A549 (cell line): ENCODE measurements at regions not wholly inside any gene's neighbourhood (a gene's known extent, or its start where the extent isn't known, plus 50 kb on each side); places are given as distances from the start of the nearest gene placed in this dataset.

Experiments used
- ATAC-seq, 2 experiments: fragments of 200-7000 bp in 1 of 2; fragments of >200 bp in 1 of 2; cut with Nextera tagmentation in 1 of 2; cut with Tn5 transposase in 1 of 2; 3 replicates each; pipeline versions ENCODE4 v1.8.0 to v1.9.1; 2018 to 2020; ENCODE audit warnings: mild to moderate bottlenecking in 1 of 2, moderate library complexity in 1 of 2
- CTCF ChIA-PET: fragments of 300-600 bp; sonication (Branson Sonifier 250); formaldehyde crosslinking; extraction: SDS; loops from one replicate; lab custom pipeline; 2021; ENCODE audit warnings: antibody characterized with exemption, inconsistent platforms; lab: Yijun Ruan, JAX
- POLR2A ChIA-PET: fragments of 350-600 bp; formaldehyde crosslinking; extraction: SDS; loops from one replicate; lab custom pipeline; 2021; ENCODE audit warnings: antibody characterized with exemption, inconsistent platforms; lab: Yijun Ruan, JAX
- DNase-seq, 2 experiments: peaks; one replicate each; pipeline versions ENCODE4 v3.0.0 to v3.0.0-alpha.2; 2011 to 2016; ENCODE audit warnings: low read depth in 1 of 2, low spot score in 1 of 2
- FAIRE-seq: peaks from 2 replicates; lab custom pipeline; 2011; peaks lifted over from hg19 to GRCh38; lab: Jason Lieb, UNC
- H3K27ac ChIP-seq, 2 experiments: fragments of >200 bp; sonication (Bioruptor Twin); formaldehyde crosslinking; 3 replicates each; pipeline ENCODE4 v1.5.1; 2016 to 2017
- H3K4me1 ChIP-seq: fragments of >200 bp; sonication (Bioruptor Twin); formaldehyde crosslinking; 3 replicates; pipeline ENCODE4 v1.6.1; 2016
- H3K4me2 ChIP-seq: fragments of >200 bp; sonication (Bioruptor Twin); formaldehyde crosslinking; 3 replicates; pipeline ENCODE4 v1.6.1; 2016
- H3K4me3 ChIP-seq: fragments of >200 bp; sonication (Bioruptor Twin); formaldehyde crosslinking; 3 replicates; pipeline ENCODE4 v1.5.1; 2016
- H3K9me3 ChIP-seq: fragments of >200 bp; sonication (Bioruptor Twin); formaldehyde crosslinking; 3 replicates; pipeline ENCODE4 v1.6.1; 2016
- ATOH8 ChIP-seq: fragments of 250-450 bp; sonication (Bioruptor Pico); IDR thresholded peaks from 2 replicates; pipeline ENCODE4 v1.5.0; 2020; ENCODE audit warnings: low read depth, mild to moderate bottlenecking, moderate library complexity
- BHLHE40 ChIP-seq: IDR thresholded peaks from 2 replicates; pipeline ENCODE4 v1.6.1; 2012; ENCODE audit warnings: low read depth, low read length, inconsistent platforms
- CEBPB ChIP-seq, 2 experiments: fragments of >200 bp in 1 of 2; sonication (Bioruptor Twin) in 1 of 2; formaldehyde crosslinking in 1 of 2; IDR thresholded peaks; 2 replicates each; pipeline ENCODE4 v1.6.1; 2012 to 2016
- E2F6 ChIP-seq: IDR thresholded peaks from 2 replicates; pipeline ENCODE4 v1.6.1; 2012; ENCODE audit warnings: low read depth, borderline replicate concordance
- ELK1 ChIP-seq: fragments of 150-350 bp; IDR thresholded peaks from 2 replicates; pipeline ENCODE4 v1.6.1; 2014; ENCODE audit warnings: low read depth, mild to moderate bottlenecking, low read length
- FOSL2 ChIP-seq, 2 experiments: fragments of 450-650 bp in 1 of 2; fragments of >200 bp in 1 of 2; sonication (Bioruptor Twin) in 1 of 2; formaldehyde crosslinking; IDR thresholded peaks; 2 replicates each; pipeline versions ENCODE4 v1.5.0 to v1.6.1; 2016 to 2020; ENCODE audit warnings: mild to moderate bottlenecking in 1 of 2, moderate library complexity in 1 of 2
- HOXA7 ChIP-seq: fragments of 250-450 bp; sonication (Bioruptor Pico); IDR thresholded peaks from 2 replicates; pipeline ENCODE4 v1.5.0; 2020; ENCODE audit warnings: mild to moderate bottlenecking, moderate library complexity
- MAX ChIP-seq: IDR thresholded peaks from 2 replicates; pipeline ENCODE4 v1.6.1; 2012
- MAZ ChIP-seq: fragments of 150-350 bp; IDR thresholded peaks from 2 replicates; pipeline ENCODE4 v1.6.1; 2014; ENCODE audit warnings: antibody characterized with exemption, low read depth, low read length, borderline replicate concordance
- NPAS2 ChIP-seq: fragments of 250-450 bp; sonication (Bioruptor Pico); IDR thresholded peaks from 2 replicates; pipeline ENCODE4 v1.8.0; 2022; ENCODE audit warnings: mild to moderate bottlenecking, moderate library complexity, borderline replicate concordance
- NR3C1 ChIP-seq: fragments of >200 bp; sonication (Bioruptor Twin); formaldehyde crosslinking; IDR thresholded peaks from 3 replicates; pipeline ENCODE4 v1.6.1; 2017
- PBX3 ChIP-seq: IDR thresholded peaks from 2 replicates; pipeline ENCODE4 v1.6.1; 2012
- POLR2AphosphoS2 ChIP-seq: conservative IDR thresholded peaks from 2 replicates; pipeline ENCODE4 v1.6.1; 2012; ENCODE audit warnings: low read length, improper control_type of control experiment, inconsistent platforms
- REST ChIP-seq: fragments of 200-600 bp; sonication (generic); IDR thresholded peaks from 2 replicates; pipeline ENCODE4 v1.6.1; 2016; ENCODE audit warnings: antibody characterized with exemption, mild to moderate bottlenecking, moderate library complexity
- RFX5 ChIP-seq: fragments of 450-650 bp; IDR thresholded peaks from 2 replicates; pipeline ENCODE4 v1.7.1; 2014; ENCODE audit warnings: antibody characterized with exemption, mild to moderate bottlenecking, moderate library complexity
- SREBF2 ChIP-seq: fragments of 450-650 bp; IDR thresholded peaks from 2 replicates; pipeline ENCODE4 v1.6.1; 2014; ENCODE audit warnings: mild to moderate bottlenecking, moderate library complexity
- TFCP2L1 ChIP-seq: fragments of 250-450 bp; sonication (Bioruptor Pico); IDR thresholded peaks from 2 replicates; pipeline ENCODE4 v1.5.0; 2021; ENCODE audit warnings: mild to moderate bottlenecking
- ZFP36 ChIP-seq: fragments of 450-650 bp; IDR thresholded peaks from 2 replicates; pipeline ENCODE4 v1.6.1; 2014; ENCODE audit warnings: borderline replicate concordance; ENCODE audit not compliant: partially characterized antibody
- WGBS: methylation state at CpG from one replicate; pipeline ENCODE4 v1.1.6; 2017; ENCODE audit errors: missing lambda C conversion rate; 5-methylcytosine and 5-hydroxymethylcytosine counted together

GRCh38 chr7:142375710-142376313 is 118.0 kb upstream of the PRSS58 start:
- ATAC-seq: peak; percentile 31 to 82; a peak in 3 of 6 replicates
- FAIRE-seq: no peak
- Histone ChIP-seq H3K4me1 (no peaks in the 10 kb centered on the region), H3K4me3 (no peak overlapping the region), H3K9me3 (no peaks in the 10 kb centered on the region)
- CTCF ChIA-PET: interaction anchor here (1.4 kb wide), 1 partner anchor 9 kb away, joined by 5 read pairs; no protein-coding TSS in a partner anchor
- POLR2A ChIA-PET: no interaction called here
- WGBS: 43% methylated on average over 4 of the region's 4 CpGs
- TF ChIP-seq PBX3 (no peak), CEBPB (IDR thresholded peaks at IDR 0.05) (0 out of 4 replicates have a peak, but pooled peaks of 1 of the 2 experiments have one; percentile 11)
- TF ChIP-seq, all 56 proteins: peak for 1
- DNase-seq: no peak
- Histone ChIP-seq H3K27ac (no peak overlapping the region), H3K4me2 (no peak overlapping the region)

- Histone ChIP-seq H3K4me1 (no peaks in the 10 kb centered on the region), H3K4me2 (no peak overlapping the region), H3K9me3 (no peaks in the 10 kb centered on the region), H3K4me3 (no peak overlapping the region), H3K27ac (no peak overlapping the region)
- no peak for FAIRE-seq
- 10% methylated on average over 3 of the region's 3 CpGs for WGBS
- DNase-seq: no peak
- TF ChIP-seq ATOH8 (CRISPR knock-in tag) (no peak), E2F6 (no peak), HOXA7 (no peak), ELK1 (no peak), RFX5 (no peak), NPAS2 (CRISPR knock-in tag) (no peak), ZFP36 (no peak), POLR2AphosphoS2 (no peak), MAX (no peak), TFCP2L1 (CRISPR knock-in tag) (no peak), NR3C1 (no peak), MAZ (no peak), REST (no peak), FOSL2 (IDR thresholded peaks at IDR 0.05) (no peak), FOSL2 (CRISPR knock-in tag; IDR thresholded peaks at IDR 0.05) (no peak), BHLHE40 (no peak), SREBF2 (no peak), CEBPB (IDR thresholded peaks at IDR 0.05) (no peak)
- ChIA-PET POLR2A (no interaction called here), CTCF (interaction anchor here (0.8 to 1.6 kb wide), 3 partner anchors 9 to 15 kb away, joined by 3 to 5 read pairs (median 3); no protein-coding TSS in a partner anchor)
- no peak for ATAC-seq
Observed at GRCh38 chr7:142372727-142373126, 114.9 kb upstream of the PRSS58 start.
